ENCODE measurements at regions not wholly inside any gene's neighbourhood (a gene's known extent, or its start where the extent isn't known, plus 50 kb on each side); places are given as distances from the start of the nearest gene placed in this dataset.
"Not testable (repeated sequence)": the region's sequence is repeated elsewhere in the genome, so short reads cannot be mapped to it uniquely, and the experiment has no call there.

DNA sequence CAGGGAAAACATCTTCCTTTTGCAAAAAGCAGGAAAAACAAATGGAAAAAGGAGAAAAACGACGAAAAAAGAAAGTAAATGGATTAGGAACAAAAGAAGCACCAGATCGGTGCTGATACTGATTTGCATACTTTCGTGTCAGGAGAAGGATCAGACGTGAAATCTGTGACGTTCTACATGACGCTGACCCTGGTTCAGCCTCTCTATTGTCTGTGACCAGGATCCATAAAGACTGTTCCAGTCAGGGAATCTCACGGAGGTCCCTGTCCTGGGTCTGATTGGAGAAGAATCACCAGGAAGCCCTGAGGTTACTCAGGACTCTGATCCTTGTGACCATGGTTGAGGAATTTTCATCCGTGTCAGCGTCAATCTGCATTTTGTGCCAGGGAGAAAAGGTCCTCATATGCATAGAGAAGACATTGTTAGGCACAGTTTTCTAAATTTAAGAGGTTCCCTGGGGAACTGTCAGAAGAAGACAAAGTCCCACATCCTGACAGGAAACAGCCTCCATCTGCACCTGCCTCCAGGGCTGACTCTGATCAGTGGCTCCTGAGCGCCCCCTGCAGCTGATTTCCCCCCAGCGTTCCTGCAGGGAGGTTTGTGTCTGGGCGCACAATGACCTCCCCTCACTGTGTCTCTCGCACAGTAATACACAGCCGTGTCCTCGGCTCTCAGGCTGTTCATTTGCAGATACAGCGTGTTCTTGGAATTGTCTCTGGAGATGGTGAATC is 832.9 kb downstream of the TMEM121 start:
- Histone ChIP-seq H3K4me3 (peak overlapping the region in 8 of 10 experiments; percentile 26 to 59 (median 48); a peak in 12 of 20 replicates), H3K27ac (peak overlapping the region in 7 of 11 experiments; percentile 67 to 86 (median 81); a peak in 14 of 22 replicates), H3K9ac (peak overlapping the region in 8 of 11 experiments; percentile 30 to 78 (median 70); a peak in 14 of 22 replicates), H3K4me1 (peaks cover 14 to 31% (median 24%) of the 10 kb centered on the region in 10 experiments), H3K4me2 (peak overlapping the region; percentile 46 to 80 (median 69); a peak in 20 of 22 replicates)
- H3K9me3 ChIP-seq (replicated peaks in 1 of 11); H3K27me3 ChIP-seq; H3K36me3 ChIP-seq; H4K20me1 ChIP-seq: not testable (repeated sequence)

DNA sequence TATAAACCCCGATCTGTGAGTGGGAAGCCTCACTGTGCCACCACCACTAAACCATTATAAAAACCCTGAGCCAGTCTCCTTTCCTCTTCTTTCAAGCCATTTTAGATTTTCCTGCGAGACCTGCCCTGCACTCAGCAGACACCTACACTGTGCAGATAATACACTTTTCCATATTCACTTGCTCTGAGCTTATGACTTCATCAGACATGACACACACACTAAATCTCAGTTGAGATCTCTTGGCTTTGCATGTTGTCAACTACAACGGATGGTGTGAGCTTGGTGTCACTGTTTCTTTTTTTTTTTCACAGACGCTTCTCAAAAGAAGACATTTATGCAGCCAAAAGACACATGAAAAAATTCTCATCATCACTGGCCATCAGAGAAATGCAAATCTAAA is 839.0 kb downstream of the TMEM121 start:
- H3K27ac ChIP-seq; H3K4me3 ChIP-seq; H3K36me3 ChIP-seq; H3K27me3 ChIP-seq; H3K4me1 ChIP-seq; H3K9ac ChIP-seq; H3K4me2 ChIP-seq; H4K20me1 ChIP-seq; H3K9me3 ChIP-seq (replicated peaks in 1 of 11): not testable (repeated sequence)

DNA sequence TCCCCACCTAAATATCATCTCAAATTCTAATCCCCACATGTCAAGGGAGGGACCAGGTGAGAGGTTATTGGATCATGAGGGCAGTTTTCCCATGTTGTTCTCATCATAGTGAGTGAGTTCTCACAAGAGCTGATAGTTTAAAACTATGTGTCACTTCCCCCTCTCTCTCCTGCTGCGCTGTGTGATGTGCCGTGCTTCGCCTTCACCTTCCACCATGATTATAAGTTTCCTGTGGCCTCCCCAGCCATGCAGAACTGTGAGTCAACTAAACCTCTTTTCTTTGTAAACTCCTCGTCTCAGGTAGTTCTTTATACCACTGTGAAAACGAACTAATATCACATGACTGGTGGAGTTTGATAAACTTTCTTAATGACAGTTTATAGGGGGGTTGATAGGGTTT is 839.5 kb downstream of the TMEM121 start:
- H3K9ac ChIP-seq; H3K36me3 ChIP-seq; H3K27me3 ChIP-seq; H3K4me3 ChIP-seq; H3K4me1 ChIP-seq; H3K27ac ChIP-seq; H3K4me2 ChIP-seq; H3K9me3 ChIP-seq (replicated peaks in 1 of 11); H4K20me1 ChIP-seq: not testable (repeated sequence)

DNA sequence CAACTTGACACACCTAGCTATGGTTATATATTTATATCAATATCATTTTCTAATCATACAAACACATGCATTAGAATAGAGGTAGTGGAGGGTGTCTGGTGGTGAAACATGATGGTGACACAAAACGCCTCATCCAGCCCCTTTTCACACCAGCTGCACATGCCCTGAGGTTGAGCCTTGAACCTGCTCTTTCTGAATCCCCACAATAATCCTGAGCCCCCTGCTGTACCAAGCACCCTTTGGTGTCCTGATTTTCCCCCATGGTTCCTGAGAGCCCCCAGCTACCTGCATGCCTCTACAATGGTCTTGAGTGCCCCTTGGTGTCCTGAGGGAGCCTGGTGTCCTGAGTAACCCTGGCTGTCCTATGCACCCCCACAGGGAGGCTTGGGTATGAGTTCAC is 840.6 kb downstream of the TMEM121 start:
- H3K27me3 ChIP-seq; H3K4me2 ChIP-seq; H3K27ac ChIP-seq; H3K4me3 ChIP-seq; H3K4me1 ChIP-seq; H4K20me1 ChIP-seq; H3K9ac ChIP-seq; H3K36me3 ChIP-seq; H3K9me3 ChIP-seq (replicated peaks in 1 of 11): not testable (repeated sequence)

DNA sequence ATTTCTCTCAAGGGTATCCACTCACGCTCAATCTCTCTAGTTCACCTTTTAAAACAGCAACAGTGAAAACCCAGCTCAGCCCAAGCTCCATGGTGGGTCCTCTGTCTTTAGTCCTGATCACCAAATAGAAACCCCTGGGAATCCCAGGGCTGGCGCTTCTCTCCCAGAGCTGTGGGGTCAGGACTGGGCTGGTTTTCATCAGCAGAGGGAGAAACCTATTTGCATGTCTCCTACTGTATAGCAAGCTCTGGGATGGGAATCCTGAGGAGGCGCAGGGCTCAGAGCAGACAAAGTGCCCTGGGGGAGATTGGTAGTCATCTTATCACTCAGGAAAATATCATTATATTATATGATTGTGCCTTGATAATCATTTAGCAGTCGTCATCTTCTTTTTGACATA is 843.1 kb downstream of the TMEM121 start:
- not testable (repeated sequence) for H3K27me3 ChIP-seq; H3K27ac ChIP-seq; H3K36me3 ChIP-seq; H3K9me3 ChIP-seq (replicated peaks in 1 of 11); H3K4me3 ChIP-seq; H3K4me2 ChIP-seq; H4K20me1 ChIP-seq; H3K9ac ChIP-seq
- peaks cover 12 to 33% (median 18%) of the 10 kb centered on the region in 10 experiments for H3K4me1 ChIP-seq

DNA sequence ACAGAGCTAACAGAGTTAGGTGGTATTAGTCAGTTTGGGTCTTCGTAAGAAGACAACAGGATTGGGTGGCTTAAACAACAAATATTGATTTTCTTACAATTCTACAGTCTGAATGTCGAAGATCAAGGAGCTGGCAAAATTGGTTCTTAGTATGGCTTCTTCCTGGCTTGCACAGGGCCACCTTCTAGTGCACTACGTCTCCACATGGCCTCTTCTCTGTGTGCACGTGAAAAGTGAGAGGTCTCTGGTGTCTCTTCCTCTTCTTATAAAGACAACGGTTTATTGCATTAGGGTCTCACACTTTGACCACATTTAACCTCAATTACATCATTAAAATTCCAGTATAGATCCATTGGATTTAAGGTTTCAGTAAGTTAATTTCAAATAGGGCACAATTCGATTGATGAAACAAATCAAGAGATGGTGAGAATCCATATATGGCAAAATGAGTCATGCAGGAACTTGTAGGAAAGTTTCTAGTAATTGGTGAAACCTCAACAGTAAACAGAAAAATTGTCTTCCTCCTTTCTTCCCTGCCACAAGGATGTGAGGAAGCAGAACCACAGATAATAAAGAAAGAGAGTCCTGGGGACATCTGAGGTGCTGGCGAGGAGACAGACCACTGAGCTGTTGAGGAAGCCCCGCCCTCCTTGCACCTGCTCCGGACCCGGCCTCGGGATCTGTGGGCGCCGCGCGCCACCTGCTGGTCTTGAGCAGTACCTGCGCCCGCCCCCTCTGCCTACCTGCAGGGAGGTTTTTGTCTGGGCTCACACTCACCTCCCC is 846.7 kb downstream of the TMEM121 start:
- Histone ChIP-seq H3K4me2 (peak overlapping the region; percentile 66 to 82 (median 75)), H3K4me1 (peaks cover 12 to 47% (median 18%) of the 10 kb centered on the region in 10 experiments), H3K9me3 (replicated peaks in 1 of 11) (no peaks in the 10 kb centered on the region), H4K20me1 (no peaks in the 10 kb centered on the region), H3K4me3 (peak overlapping the region in 5 of 10 experiments; percentile 23 to 41 (median 37); a peak in 6 of 20 replicates), H3K27ac (peak overlapping the region in 3 of 11 experiments; percentile 21 to 54 (median 45); a peak in 5 of 22 replicates), H3K27me3 (no peaks in the 10 kb centered on the region), H3K9ac (peak overlapping the region in 3 of 11 experiments; percentile 6 to 59 (median 37); a peak in 4 of 22 replicates), H3K36me3 (no peaks in the 10 kb centered on the region)
- no peak for TF ChIP-seq Cebpa-rat (IDR thresholded peaks at IDR 0.05)

DNA sequence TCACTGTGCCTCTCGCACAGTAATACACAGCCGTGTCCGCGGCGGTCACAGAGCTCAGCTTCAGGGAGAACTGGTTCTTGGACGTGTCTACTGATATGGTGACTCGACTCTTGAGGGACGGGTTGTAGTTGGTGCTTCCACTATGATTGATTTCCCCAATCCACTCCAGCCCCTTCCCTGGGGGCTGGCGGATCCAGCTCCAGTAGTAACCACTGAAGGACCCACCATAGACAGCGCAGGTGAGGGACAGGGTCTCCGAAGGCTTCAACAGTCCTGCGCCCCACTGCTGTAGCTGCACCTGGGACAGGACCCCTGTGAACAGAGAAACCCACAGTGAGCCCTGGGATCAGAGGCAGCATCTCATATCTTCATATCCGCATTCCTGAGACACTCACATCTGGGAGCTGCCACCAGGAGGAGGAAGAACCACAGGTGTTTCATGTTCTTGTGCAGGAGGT is 847.3 kb downstream of the TMEM121 start:
- peak overlapping the region in 6 of 11 experiments; percentile 8 to 54 (median 34); a peak in 5 of 22 replicates for H3K27ac ChIP-seq
- H3K36me3 ChIP-seq = not testable (repeated sequence)

DNA sequence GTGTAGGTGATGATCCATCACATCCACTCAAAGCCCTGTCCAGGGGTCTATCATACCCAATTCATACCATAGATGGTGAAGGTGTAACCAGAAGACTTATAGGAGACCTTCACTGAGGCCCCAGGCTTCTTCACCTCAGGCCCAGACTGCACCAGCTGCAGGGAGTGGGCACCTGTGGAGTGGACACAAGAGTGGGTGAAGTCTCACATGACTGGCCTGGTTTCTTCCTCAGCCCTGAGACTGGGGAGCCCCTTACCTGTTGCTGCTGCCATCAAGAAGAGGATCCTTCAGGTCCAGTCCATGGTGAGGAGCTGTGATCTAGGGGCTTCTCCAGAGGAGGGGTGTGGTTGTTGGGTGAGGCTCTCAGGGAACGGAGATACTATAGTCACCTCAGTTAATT is 851.0 kb downstream of the TMEM121 start:
- TF ChIP-seq Cebpa-rat (IDR thresholded peaks at IDR 0.05) = no peak
- no peak overlapping the region for H3K27ac ChIP-seq
- H4K20me1 ChIP-seq = no peaks in the 10 kb centered on the region
- H3K9ac ChIP-seq = no peak overlapping the region
- H3K4me1 ChIP-seq = peaks cover 12 to 39% (median 18%) of the 10 kb centered on the region in 10 experiments
- H3K4me3 ChIP-seq = no peak overlapping the region
- no peaks in the 10 kb centered on the region for H3K36me3 ChIP-seq
- H3K4me2 ChIP-seq = peak overlapping the region in 1 of 11 experiments; percentile 21; a peak in 1 of 22 replicates
- no peaks in the 10 kb centered on the region for H3K9me3 ChIP-seq (replicated peaks in 1 of 11)
- H3K27me3 ChIP-seq = no peaks in the 10 kb centered on the region

More for the DNA sequence above, 847.3 kb downstream of the TMEM121 start:
- not testable (repeated sequence) for H3K27me3 ChIP-seq; H4K20me1 ChIP-seq; H3K9me3 ChIP-seq (replicated peaks in 1 of 11)
- Histone ChIP-seq H3K4me1 (peaks cover 12 to 49% (median 18%) of the 10 kb centered on the region in 10 experiments), H3K4me3 (peak overlapping the region in 5 of 10 experiments; percentile 23 to 41 (median 37); a peak in 6 of 20 replicates), H3K9ac (peak overlapping the region in 4 of 11 experiments; percentile 6 to 59 (median 23); a peak in 4 of 22 replicates), H3K4me2 (peak overlapping the region; percentile 66 to 82 (median 75))

DNA sequence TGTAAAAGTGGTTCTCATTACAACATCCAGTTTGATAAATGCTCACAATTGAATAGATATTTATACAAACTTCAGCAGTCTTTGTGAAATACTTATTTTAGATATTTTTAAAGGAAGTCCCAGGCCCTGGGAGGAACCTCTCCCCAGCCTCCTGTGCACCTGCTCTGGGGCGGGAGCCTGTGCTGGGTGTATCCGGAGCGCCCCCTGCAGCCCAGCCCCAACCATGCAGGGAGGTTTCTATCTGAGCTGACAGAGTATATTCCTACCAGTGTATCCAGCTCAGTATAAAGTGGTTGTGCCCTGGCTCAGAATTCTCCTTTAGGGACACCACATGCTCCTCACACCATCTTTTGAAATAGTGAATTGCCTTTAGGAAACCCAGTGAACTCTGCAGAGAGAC is 851.8 kb downstream of the TMEM121 start:
- H3K4me1 ChIP-seq = peaks cover 11 to 31% (median 13%) of the 10 kb centered on the region in 10 experiments

More for the DNA sequence above, 851.8 kb downstream of the TMEM121 start:
- Histone ChIP-seq H3K4me3 (no peak overlapping the region), H4K20me1 (no peaks in the 10 kb centered on the region), H3K27ac (no peak overlapping the region), H3K27me3 (no peaks in the 10 kb centered on the region), H3K9me3 (replicated peaks in 1 of 11) (no peaks in the 10 kb centered on the region), H3K9ac (no peak overlapping the region), H3K36me3 (no peaks in the 10 kb centered on the region), H3K4me2 (peak overlapping the region in 4 of 11 experiments; percentile 10 to 23 (median 21); a peak in 4 of 22 replicates)
- no peak for TF ChIP-seq Cebpa-rat (IDR thresholded peaks at IDR 0.05)

Data from BLaER1 treated with 17β-estradiol and CSF1 and Interleukin-3, amounts not matched to agents 10 nM and 100 nM (cell line).